Gastrocnemius medialis (tissue), 4 donors: ENCODE measurements at regions not wholly inside any gene's neighbourhood (a gene's known extent, or its start where the extent isn't known, plus 50 kb on each side); places are given as distances from the start of the nearest gene placed in this dataset.
A peak's percentile ranks its signal among the peaks of the same experiment; 100 is the strongest.

Source experiments
- ATAC-seq, 2 donors: fragments of 150-250 bp; one replicate each; pipeline ENCODE4 v1.9.1; 2016
- DNase-seq, 2 donors: peaks; one replicate each; pipeline ENCODE4 v3.0.0-alpha.2; 2019
- H3K27ac ChIP-seq, 4 donors: fragments of 200-600 bp; sonication (generic); 1 replicate in 1 of 4; 2 replicates in 3 of 4; pipeline ENCODE4 v1.5.1; 2016 to 2018; ENCODE audit warnings: mild to moderate bottlenecking in 2 of 4, moderate library complexity in 1 of 4
- H3K27me3 ChIP-seq, 3 donors: fragments of 200-600 bp; sonication (generic) in 2 of 3; 1 replicate in 1 of 3; 2 replicates in 2 of 3; pipeline versions ENCODE4 v1.5.1 to v1.6.0; 2016 to 2019; ENCODE audit warnings: mild to moderate bottlenecking in 1 of 3, moderate library complexity in 1 of 3
- H3K36me3 ChIP-seq, 2 donors: fragments of 200-600 bp; sonication (generic) in 1 of 2; one replicate each; pipeline ENCODE4 v1.5.1; 2017 to 2018
- H3K4me1 ChIP-seq, 2 donors: fragments of 200-600 bp; sonication (generic) in 1 of 2; one replicate each; pipeline ENCODE4 v1.5.1; 2016 to 2017; ENCODE audit warnings: mild to moderate bottlenecking in 2 of 2
- H3K4me3 ChIP-seq, 4 donors: fragments of 200-600 bp; sonication (generic) in 3 of 4; 1 replicate in 1 of 4; 2 replicates in 3 of 4; pipeline ENCODE4 v1.5.1; 2016 to 2019; ENCODE audit warnings: mild to moderate bottlenecking in 2 of 4
- H3K9me3 ChIP-seq, 3 donors: fragments of 200-600 bp; sonication (generic) in 2 of 3; 1 replicate in 1 of 3; 2 replicates in 2 of 3; pipeline ENCODE4 v1.5.1; 2016 to 2019
- CTCF ChIP-seq, 5 experiments: fragments of 450-650 bp in 3 of 5; fragments of 200-600 bp in 2 of 5; sonication (generic) in 2 of 5; IDR thresholded peaks in 4 of 5; conservative IDR thresholded peaks in 1 of 5; 1 replicate in 4 of 5; 2 replicates in 1 of 5; pipeline ENCODE4 v1.5.1; 2016 to 2019; ENCODE audit warnings: antibody characterized with exemption in 5 of 5, mild to moderate bottlenecking in 3 of 5, moderate library complexity in 3 of 5
- POLR2A ChIP-seq, 2 donors: fragments of 450-650 bp; IDR thresholded peaks; one replicate each; pipeline ENCODE4 v1.6.1; 2017; ENCODE audit warnings: antibody characterized with exemption in 2 of 2, mild to moderate bottlenecking in 2 of 2, moderate library complexity in 2 of 2
- in situ Hi-C, 4 donors: fragments of 200-750 bp; cut with MboI; loops; one replicate each; pipeline versions ENCODE4 v1.15.0 to v1.8.0; 2017; ENCODE audit warnings: low sequenced_read_pairs in 4 of 4
- intact Hi-C: fragments of 100-400 bp; cut with DNase I; formaldehyde crosslinking; loops from one replicate; pipeline ENCODE4 v1.15.1; 2023; ENCODE audit warnings: low total_unique reads

- intact Hi-C loops, result no loop called here
- no peak for TF ChIP-seq POLR2A (IDR thresholded peaks at IDR 0.05)
- TF ChIP-seq CTCF (IDR thresholded peaks at IDR 0.05 in 4 of 5, conservative IDR thresholded peaks at IDR 0.05 in 1 of 5), result no peak
- in situ Hi-C loops, result no loop called here
- no peaks in the 10 kb centered on the region for H3K9me3 ChIP-seq
- H3K27me3 ChIP-seq, result peaks cover 0 to 3% (median 0%) of the 10 kb centered on the region in 3 donors
- peaks cover 18 to 39% of the 10 kb centered on the region in 2 donors for H3K4me1 ChIP-seq
- H3K4me3 ChIP-seq, result no peak overlapping the region
- H3K36me3 ChIP-seq, result no peaks in the 10 kb centered on the region
- H3K27ac ChIP-seq, result peak overlapping the region in 1 of 4 donors; percentile 41
- no peak for ATAC-seq
- no peak for DNase-seq
These were observed 314.6 kb downstream of the THBS2 start for GRCh38 chr6:168939041-168939440.

DNA sequence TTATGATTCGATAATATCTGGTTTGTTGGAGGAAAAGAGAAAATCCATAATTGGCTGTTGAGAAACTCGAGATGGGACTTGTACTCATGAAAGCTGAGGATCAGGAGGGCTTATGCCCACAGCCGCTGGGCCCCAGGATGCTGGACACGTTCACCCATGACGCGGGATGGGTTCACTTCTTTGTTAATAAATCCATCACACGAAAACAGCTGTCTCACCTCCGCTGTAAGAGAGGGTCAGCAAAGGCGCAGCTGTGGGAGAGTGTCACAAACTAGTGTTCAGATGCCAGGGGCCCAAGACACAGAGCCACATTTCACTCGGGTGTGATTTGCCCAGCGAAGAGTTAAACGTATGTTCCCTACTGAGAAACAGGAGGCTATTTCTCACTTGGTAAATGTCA is 315.1 kb downstream of the THBS2 start:
- in situ Hi-C loops (no loop called here), intact Hi-C loops (no loop called here)
- peaks cover 18 to 39% of the 10 kb centered on the region in 2 donors for H3K4me1 ChIP-seq
- no peaks in the 10 kb centered on the region for H3K9me3 ChIP-seq
- peaks cover 0 to 3% (median 0%) of the 10 kb centered on the region in 3 donors for H3K27me3 ChIP-seq
- no peak for ATAC-seq
- H3K4me3 ChIP-seq, result no peak overlapping the region
- no peak for TF ChIP-seq POLR2A (IDR thresholded peaks at IDR 0.05)
- no peak for DNase-seq
- no peaks in the 10 kb centered on the region for H3K36me3 ChIP-seq
- peak overlapping the region in 1 of 4 donors; percentile 41 for H3K27ac ChIP-seq

GRCh38 chr6:168937054-168937453 is 316.6 kb downstream of the THBS2 start:
- no peak for ATAC-seq

GRCh38 chr6:168935628-168936010 is 318.0 kb downstream of the THBS2 start:
- H3K27me3 ChIP-seq, result peaks cover 0 to 2% (median 0%) of the 10 kb centered on the region in 3 donors
- ATAC-seq, result no peak

More at GRCh38 chr6:168937054-168937453, 316.6 kb downstream of the THBS2 start:
- in situ Hi-C loops, result no loop called here
- Histone ChIP-seq H3K9me3 (no peaks in the 10 kb centered on the region), H3K27me3 (peaks cover 0 to 3% (median 0%) of the 10 kb centered on the region in 3 donors), H3K27ac (no peak overlapping the region), H3K4me3 (no peak overlapping the region), H3K36me3 (no peaks in the 10 kb centered on the region), H3K4me1 (peaks cover 18 to 39% of the 10 kb centered on the region in 2 donors)
- intact Hi-C loops, result no loop called here
- DNase-seq, result no peak
- no peak for TF ChIP-seq POLR2A (IDR thresholded peaks at IDR 0.05)
- no peak for TF ChIP-seq CTCF (IDR thresholded peaks at IDR 0.05 in 4 of 5, conservative IDR thresholded peaks at IDR 0.05 in 1 of 5)

More at GRCh38 chr6:168935628-168936010, 318.0 kb downstream of the THBS2 start:
- no peaks in the 10 kb centered on the region for H3K9me3 ChIP-seq
- no peak for DNase-seq
- in situ Hi-C loops (no loop called here), intact Hi-C loops (no loop called here)
- no peaks in the 10 kb centered on the region for H3K36me3 ChIP-seq
- H3K4me3 ChIP-seq, result no peak overlapping the region
- TF ChIP-seq CTCF (IDR thresholded peaks at IDR 0.05 in 4 of 5, conservative IDR thresholded peaks at IDR 0.05 in 1 of 5) (no peak), POLR2A (IDR thresholded peaks at IDR 0.05) (no peak)
- no peak overlapping the region for H3K27ac ChIP-seq
- H3K4me1 ChIP-seq, result peaks cover 18 to 39% of the 10 kb centered on the region in 2 donors
